Mesodermal cell (in vitro differentiated cells): ENCODE measurements at regions not wholly inside any gene's neighbourhood (a gene's known extent, or its start where the extent isn't known, plus 50 kb on each side); places are given as distances from the start of the nearest gene placed in this dataset.
"Not testable (repeated sequence)": the region's sequence is repeated elsewhere in the genome, so short reads cannot be mapped to it uniquely, and the experiment has no call there.

Experiments
- H3K27ac ChIP-seq: 2 replicates; pipeline ENCODE4 v1.7.0; 2013; ENCODE audit warnings: mild to moderate bottlenecking, low read depth, low read length, moderate library complexity; ENCODE audit not compliant: severe bottlenecking
- H3K36me3 ChIP-seq: 2 replicates; pipeline ENCODE4 v1.7.1; 2013; ENCODE audit warnings: mild to moderate bottlenecking, low read length, moderate library complexity; ENCODE audit not compliant: control insufficient read depth, insufficient read depth
- H3K4me1 ChIP-seq: one replicate; pipeline ENCODE4 v1.7.1; 2013; ENCODE audit warnings: mild to moderate bottlenecking, low read length; ENCODE audit not compliant: insufficient read depth, control insufficient read depth, poor library complexity, severe bottlenecking
- H3K4me3 ChIP-seq: 2 replicates; pipeline ENCODE4 v1.7.0; 2013; ENCODE audit warnings: low read length, control low read depth, mild to moderate bottlenecking; ENCODE audit not compliant: insufficient read depth, poor library complexity, severe bottlenecking; ENCODE audit errors: extremely low read depth
- H3K9me3 ChIP-seq: 2 replicates; pipeline ENCODE4 v1.7.1; 2013; ENCODE audit warnings: mild to moderate bottlenecking, low read length, moderate library complexity; ENCODE audit not compliant: control insufficient read depth
- WGBS, 2 experiments: methylation state at CpG; one replicate each; pipeline ENCODE4 v1.1.5; 2013; ENCODE audit warnings: missing lambda C conversion rate in 2 of 2; ENCODE audit not compliant: insufficient coverage in 2 of 2; 5-methylcytosine and 5-hydroxymethylcytosine counted together

DNA sequence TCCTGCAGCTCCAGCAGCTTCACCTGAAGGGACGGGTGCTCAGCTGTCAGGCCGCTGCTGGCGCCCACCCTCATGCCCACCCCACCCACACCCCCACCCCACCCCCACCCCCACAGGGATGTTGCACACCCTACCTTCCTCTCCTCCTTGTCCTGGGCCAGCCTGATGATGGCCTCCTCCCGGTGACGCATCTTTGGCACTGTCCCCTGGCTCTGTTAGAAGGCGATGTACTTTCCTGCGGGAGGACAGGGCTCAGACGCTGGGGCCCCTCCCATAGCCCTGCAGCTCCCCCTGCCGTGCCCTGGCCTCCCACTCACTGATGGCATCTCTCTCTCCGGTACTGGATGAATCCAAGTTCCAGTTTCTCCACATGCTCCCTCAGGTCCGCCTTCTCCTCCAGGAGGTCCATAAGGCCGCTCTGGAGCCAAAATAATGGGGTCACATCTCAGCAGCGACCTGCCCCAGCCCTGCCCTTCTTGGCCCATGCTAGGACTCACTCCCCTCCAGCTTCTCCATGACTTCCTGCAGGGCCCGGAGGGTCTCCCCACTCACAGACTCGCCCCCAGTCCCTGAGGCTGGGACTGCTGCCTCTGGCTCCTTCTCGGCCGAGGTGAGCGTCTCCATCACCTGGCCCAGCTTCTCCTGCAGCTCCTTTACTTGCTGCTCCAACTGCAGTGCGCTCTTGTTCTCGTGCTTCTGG is 55.2 kb downstream of the GOLGA8B start:
- H3K4me3 ChIP-seq, H3K27ac ChIP-seq, H3K36me3 ChIP-seq, H3K9me3 ChIP-seq, H3K4me1 ChIP-seq: not testable (repeated sequence)
- WGBS, 2 experiments: no CpG with 5 or more reads among the region's 20 CpGs

DNA sequence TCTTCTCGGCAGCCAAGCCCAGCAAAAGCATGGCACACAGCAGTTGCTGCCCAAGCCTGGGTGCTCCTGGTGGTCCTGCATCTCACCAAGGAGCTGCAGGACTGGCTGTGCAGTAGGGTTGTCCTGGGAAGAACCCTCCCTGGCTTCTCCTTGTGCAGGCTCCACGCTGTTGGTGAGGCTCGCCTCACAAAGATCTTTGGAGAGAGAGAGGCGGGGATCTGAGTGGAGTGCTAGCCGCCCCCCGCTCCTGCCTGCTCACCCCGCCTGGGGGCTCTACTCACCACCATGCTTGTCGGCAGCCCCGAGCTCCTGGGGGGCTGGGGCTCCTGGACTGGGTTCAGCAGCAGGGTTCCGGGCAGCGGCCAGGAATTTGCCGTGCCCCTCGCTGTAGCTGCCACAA is 55.8 kb downstream of the GOLGA8B start:
- H3K9me3 ChIP-seq, H3K4me3 ChIP-seq, H3K36me3 ChIP-seq, H3K4me1 ChIP-seq, H3K27ac ChIP-seq: not testable (repeated sequence)
- no CpG with 5 or more reads among the region's 13 CpGs for WGBS, 2 experiments

DNA sequence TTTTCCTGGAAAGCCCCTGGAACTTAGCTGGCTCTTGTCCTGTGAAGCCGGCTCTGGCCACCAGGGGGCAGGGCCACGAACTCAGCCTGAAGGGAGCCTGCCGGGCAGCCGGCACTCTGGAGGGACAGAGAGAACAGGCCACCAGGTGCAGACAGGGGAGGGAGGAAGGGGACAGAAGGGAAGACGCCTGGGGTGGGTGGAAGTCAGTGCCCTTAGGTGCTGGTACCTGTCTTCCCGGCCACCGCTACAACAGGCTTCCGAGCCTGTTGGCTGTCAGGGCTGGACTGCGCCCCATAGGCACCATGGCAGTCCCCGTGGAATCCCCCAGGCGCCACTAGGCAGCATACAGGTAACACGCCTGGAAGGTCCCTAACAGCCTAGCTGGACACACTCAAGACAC is 59.6 kb downstream of the GOLGA8B start:
- H3K4me3 ChIP-seq, H3K4me1 ChIP-seq, H3K9me3 ChIP-seq, H3K36me3 ChIP-seq, H3K27ac ChIP-seq: not testable (repeated sequence)
- no CpG with 5 or more reads among the region's 12 CpGs for WGBS, 2 experiments

DNA sequence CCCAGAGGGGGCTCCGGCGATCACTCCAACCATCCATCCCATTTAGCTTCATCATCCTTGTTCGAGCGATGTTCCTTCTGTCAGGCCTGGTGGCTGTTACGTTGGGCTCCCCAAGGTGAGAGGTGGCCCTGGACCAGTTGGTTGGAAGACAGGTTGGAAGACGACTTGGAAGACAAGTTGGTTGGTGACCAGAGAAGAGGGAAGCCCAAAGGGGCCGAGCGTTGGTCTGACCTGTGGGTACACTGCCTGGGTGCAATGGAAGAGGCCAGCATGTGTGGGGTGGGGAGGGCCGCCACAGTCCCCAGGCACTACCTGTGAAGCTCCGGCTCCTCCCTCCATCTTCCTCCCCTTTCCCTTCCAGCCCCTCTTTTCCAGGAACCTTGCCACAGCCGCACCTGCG is 60.9 kb downstream of the GOLGA8B start:
- not testable (repeated sequence) for H3K27ac ChIP-seq, H3K4me1 ChIP-seq, H3K9me3 ChIP-seq, H3K4me3 ChIP-seq, H3K36me3 ChIP-seq
- no CpG with 5 or more reads among the region's 12 CpGs for WGBS, 2 experiments

DNA sequence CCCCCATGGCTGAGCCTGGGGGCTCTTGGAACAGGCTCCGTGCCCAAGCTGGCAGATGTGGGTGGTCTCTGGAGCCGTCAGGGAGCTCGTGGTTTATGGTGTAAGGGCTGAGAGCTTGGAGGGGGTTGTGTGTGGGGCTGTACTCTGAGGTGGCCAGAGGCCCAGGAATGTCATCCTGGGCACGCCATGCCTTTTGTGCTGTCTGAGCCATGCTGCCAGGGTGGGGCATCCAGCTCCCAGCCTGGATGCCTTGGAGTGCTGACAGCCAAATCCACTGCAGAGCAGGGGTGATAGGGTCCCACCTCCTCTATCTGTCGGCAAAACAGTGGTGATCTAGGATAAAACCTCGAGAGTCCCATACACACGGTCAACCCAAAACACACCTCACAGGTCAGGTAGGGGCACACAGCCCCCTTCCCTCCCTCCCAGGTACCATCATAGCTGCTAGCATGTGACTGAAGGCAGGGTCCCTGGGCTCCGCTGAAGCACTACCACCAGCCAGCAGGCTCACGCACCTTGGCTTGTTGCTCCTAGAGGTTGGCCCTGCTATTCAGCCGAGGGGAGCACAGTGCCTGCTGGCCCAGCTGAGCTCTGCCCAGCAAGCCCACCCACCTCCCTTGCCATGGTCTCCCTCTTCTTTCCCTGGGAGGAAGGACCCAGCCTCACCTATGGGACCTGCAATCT is 61.5 kb downstream of the GOLGA8B start:
- H3K9me3 ChIP-seq, H3K27ac ChIP-seq: not testable (repeated sequence)
- WGBS, 2 experiments: 83% methylated on average over 1 of the region's 10 CpGs; no CpG with 5 or more reads in 1 of the 2 experiments

DNA sequence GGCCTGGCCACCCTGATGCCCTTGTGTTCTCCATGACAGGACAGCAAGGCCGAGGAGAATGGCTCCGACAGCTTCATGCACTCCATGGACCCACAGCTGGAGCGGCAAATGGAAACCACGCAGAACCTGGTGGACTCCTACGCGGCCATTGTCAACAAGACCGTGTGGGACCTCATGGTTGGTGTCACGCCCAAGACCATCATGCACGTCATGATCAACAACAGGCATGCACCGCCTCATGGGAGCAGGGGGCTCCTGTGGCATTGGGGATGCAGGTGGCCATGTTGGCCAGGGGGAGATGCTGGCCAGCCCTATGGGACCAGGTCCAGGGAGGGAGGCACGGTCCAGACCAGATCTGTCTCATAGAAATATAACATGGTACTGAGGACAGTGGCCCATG is 62.9 kb downstream of the GOLGA8B start:
- Histone ChIP-seq H3K27ac (no peak overlapping the region), H3K4me1 (no peaks in the 10 kb centered on the region), H3K9me3 (no peaks in the 10 kb centered on the region), H3K36me3 (no peaks in the 10 kb centered on the region), H3K4me3 (no peak overlapping the region)
- WGBS, 2 experiments: 93 to 96% methylated on average over 5 to 10 of the region's 11 CpGs

More for the DNA sequence above, 61.5 kb downstream of the GOLGA8B start:
- H3K4me3 ChIP-seq, H3K36me3 ChIP-seq, H3K4me1 ChIP-seq: not testable (repeated sequence)

DNA sequence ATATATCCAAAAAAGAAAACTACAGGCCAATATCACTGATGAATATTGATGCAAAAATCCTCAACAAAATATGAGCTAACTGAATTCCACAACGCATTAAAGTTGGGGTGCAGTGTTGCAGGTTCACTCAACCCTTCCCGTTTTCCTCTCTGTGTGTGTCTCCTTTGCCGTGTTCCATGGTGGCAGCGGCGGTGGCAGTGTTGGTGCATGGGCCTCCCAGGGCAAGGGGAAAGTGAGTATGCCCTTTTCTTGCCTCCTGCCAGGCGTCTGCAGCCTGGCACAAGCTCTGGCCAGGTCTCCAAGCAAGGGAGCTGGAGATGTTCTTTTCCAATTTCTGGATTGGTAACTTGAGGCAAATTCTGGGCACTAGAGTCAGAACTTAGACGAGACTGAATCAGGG is 63.4 kb downstream of the GOLGA8B start:
- 20 to 60% methylated on average over 1 of the region's 7 CpGs for WGBS, 2 experiments
- H3K4me3 ChIP-seq, H3K27ac ChIP-seq, H3K36me3 ChIP-seq, H3K9me3 ChIP-seq, H3K4me1 ChIP-seq: not testable (repeated sequence)

DNA sequence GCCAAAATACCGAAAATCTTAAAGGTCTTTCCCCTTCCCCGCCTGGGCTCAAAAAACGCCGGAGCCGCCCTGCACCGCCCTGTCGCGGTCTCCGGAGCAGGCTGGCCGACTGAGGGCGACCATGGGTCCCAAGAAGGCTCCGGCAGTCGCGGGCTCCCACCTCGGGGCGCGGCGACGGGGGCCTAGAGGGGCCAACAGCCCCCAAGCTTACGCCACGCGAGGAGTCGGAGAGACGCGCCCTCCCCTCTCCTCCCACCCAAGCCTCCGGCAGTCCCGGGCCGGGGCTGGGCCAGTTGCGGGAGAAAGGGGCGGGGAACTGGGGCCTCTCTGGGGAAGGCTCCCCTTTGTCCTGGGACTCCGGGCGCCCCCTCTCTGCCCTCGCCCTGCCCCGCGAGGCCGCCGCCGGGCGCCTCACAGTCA is 69.2 kb downstream of the GOLGA8B start:
- no peak overlapping the region for H3K27ac ChIP-seq
- peak overlapping the region; percentile 39 for H3K4me3 ChIP-seq

DNA sequence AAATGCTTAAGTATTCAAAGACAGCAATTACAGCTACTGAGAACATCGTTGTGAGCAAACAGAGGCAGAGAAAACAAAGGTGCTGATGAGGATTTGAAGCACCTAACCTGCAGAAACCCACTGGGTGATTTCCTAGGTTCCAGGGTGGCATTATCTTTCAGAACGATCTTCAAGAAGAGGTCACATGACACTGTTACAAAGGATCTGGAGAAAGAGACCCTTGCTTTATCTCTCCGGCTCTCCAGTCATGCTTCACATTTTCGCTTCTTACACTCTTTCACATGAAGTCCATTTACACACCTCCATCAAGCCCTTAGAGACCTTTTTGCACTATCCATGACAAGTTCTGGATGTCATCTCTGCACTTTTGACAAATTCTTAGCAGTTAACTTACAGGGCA is 70.8 kb downstream of the GOLGA8B start:
- 18 to 52% methylated on average over 2 to 3 of the region's 4 CpGs for WGBS, 2 experiments
- Histone ChIP-seq H3K4me3 (no peak overlapping the region), H3K4me1 (no peaks in the 10 kb centered on the region)

More for the DNA sequence above, 69.2 kb downstream of the GOLGA8B start:
- WGBS, 2 experiments: 0% methylated on average over 5 of the region's 39 CpGs; no CpG with 5 or more reads in 1 of the 2 experiments
- Histone ChIP-seq H3K4me1 (no peaks in the 10 kb centered on the region), H3K36me3 (no peaks in the 10 kb centered on the region), H3K9me3 (no peaks in the 10 kb centered on the region)

DNA sequence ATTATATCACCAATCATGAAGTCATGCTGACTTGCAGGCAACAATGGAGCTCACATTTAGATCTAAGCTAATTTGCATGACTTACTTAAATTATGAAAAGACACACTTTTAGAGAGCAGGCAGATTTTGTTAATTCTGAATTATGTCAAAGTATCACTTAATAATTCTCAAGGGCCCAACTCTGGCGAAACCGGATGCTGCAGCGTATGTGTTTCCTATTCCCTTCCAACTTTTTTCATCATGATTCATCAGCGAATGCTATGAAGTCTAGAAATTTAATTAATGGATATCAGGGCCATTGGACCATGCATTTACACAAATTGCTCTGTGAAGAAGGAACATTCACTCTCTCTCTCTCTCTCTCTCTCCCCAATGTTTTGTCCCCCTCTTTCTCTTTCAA is 63.5 kb upstream of the GOLGA8A start:
- H3K4me1 ChIP-seq: no peaks in the 10 kb centered on the region
- H3K36me3 ChIP-seq: no peaks in the 10 kb centered on the region
- H3K4me3 ChIP-seq: no peak overlapping the region
- WGBS, 2 experiments: no CpG with 5 or more reads among the region's 4 CpGs
- H3K9me3 ChIP-seq: no peaks in the 10 kb centered on the region
- H3K27ac ChIP-seq: no peak overlapping the region

More for the DNA sequence above, 70.8 kb downstream of the GOLGA8B start:
- Histone ChIP-seq H3K27ac (no peak overlapping the region), H3K36me3 (no peaks in the 10 kb centered on the region), H3K9me3 (no peaks in the 10 kb centered on the region)
